AG09309 (cell line): ENCODE measurements at regions not wholly inside any gene's neighbourhood (a gene's known extent, or its start where the extent isn't known, plus 50 kb on each side); places are given as distances from the start of the nearest gene placed in this dataset.

Experiments
- DNase-seq: peaks from one replicate; pipeline ENCODE4 v3.0.0-alpha.2; 2010; ENCODE audit warnings: low read depth
- H3K4me3 ChIP-seq: 2 replicates; pipeline ENCODE4 v1.5.1; 2011; ENCODE audit warnings: mild to moderate bottlenecking, low read depth, low read length, moderate library complexity; ENCODE audit not compliant: control insufficient read depth
- CTCF ChIP-seq: IDR thresholded peaks from 2 replicates; pipeline ENCODE4 v1.5.1; 2011; ENCODE audit warnings: mild to moderate bottlenecking, low read depth, low read length, inconsistent platforms; ENCODE audit not compliant: insufficient read depth, control insufficient read depth; ENCODE audit errors: missing control alignments

- DNase-seq: no peak
- H3K4me3 ChIP-seq: no peak overlapping the region
- TF ChIP-seq CTCF: no peak
These were observed 179.7 kb upstream of the GALNT5 start for GRCh38 chr2:157077753-157078350.

GRCh38 chr2:157082950-157083349 is 174.6 kb upstream of the GALNT5 start:
- no peak for TF ChIP-seq CTCF
- DNase-seq: no peak
- H3K4me3 ChIP-seq: no peak overlapping the region

- no peak for DNase-seq
- TF ChIP-seq CTCF: no peak
- H3K4me3 ChIP-seq: no peak overlapping the region
These were observed 172.0 kb upstream of the GALNT5 start for GRCh38 chr2:157085522-157085921.

GRCh38 chr2:157087373-157088002 is 170.0 kb upstream of the GALNT5 start:
- no peak for TF ChIP-seq CTCF
- peak; percentile 38 for DNase-seq
- H3K4me3 ChIP-seq: no peak overlapping the region

GRCh38 chr2:157093666-157094065 is 163.8 kb upstream of the GALNT5 start:
- no peak for DNase-seq
- no peak for TF ChIP-seq CTCF
- no peak overlapping the region for H3K4me3 ChIP-seq

- no peak for TF ChIP-seq CTCF
- DNase-seq: no peak
- no peak overlapping the region for H3K4me3 ChIP-seq
These were observed 152.1 kb upstream of the GALNT5 start for GRCh38 chr2:157105372-157105771.

GRCh38 chr2:157106950-157107349 is 150.6 kb upstream of the GALNT5 start:
- TF ChIP-seq CTCF: no peak
- no peak overlapping the region for H3K4me3 ChIP-seq
- no peak for DNase-seq
